Right lobe of liver (tissue), 6 donors: ENCODE measurements at regions not wholly inside any gene's neighbourhood (a gene's known extent, or its start where the extent isn't known, plus 50 kb on each side); places are given as distances from the start of the nearest gene placed in this dataset.

Experiments used
- ATAC-seq, 4 donors: fragments of 200-7000 bp; cut with Tn5 transposase; one replicate each; pipeline ENCODE4 v1.9.1; 2020; ENCODE audit warnings: mild to moderate bottlenecking in 4 of 4, moderate library complexity in 4 of 4
- DNase-seq, 3 donors: peaks; one replicate each; pipeline ENCODE4 v3.0.0-alpha.2; 2020
- H3K27ac ChIP-seq, 3 donors: fragments of 200-600 bp; one replicate each; pipeline ENCODE4 v1.8.0; 2022
- H3K27me3 ChIP-seq, 2 donors: fragments of 200-600 bp; one replicate each; pipeline ENCODE4 v1.8.0; 2022
- H3K36me3 ChIP-seq, 4 donors: fragments of 200-600 bp; sonication (generic) in 1 of 4; one replicate each; pipeline versions ENCODE4 v1.5.1 to v1.8.0; 2017 to 2022; ENCODE audit warnings: control low read depth in 1 of 4
- H3K4me1 ChIP-seq, 4 donors: fragments of 200-600 bp; sonication (generic) in 1 of 4; one replicate each; pipeline versions ENCODE4 v1.5.1 to v1.8.0; 2017 to 2022; ENCODE audit warnings: control low read depth in 1 of 4
- H3K4me3 ChIP-seq, 3 donors: fragments of 200-600 bp; one replicate each; pipeline ENCODE4 v1.8.0; 2022
- H3K9me3 ChIP-seq, 4 donors: fragments of 200-600 bp; sonication (generic) in 1 of 4; one replicate each; pipeline versions ENCODE4 v1.5.1 to v1.8.0; 2017 to 2022; ENCODE audit warnings: control low read depth in 1 of 4
- CTCF ChIP-seq, 4 donors: fragments of 200-600 bp in 3 of 4; fragments of 450-650 bp in 1 of 4; IDR thresholded peaks; one replicate each; pipeline versions ENCODE4 v1.5.1 to v1.8.0; 2016 to 2022; ENCODE audit warnings: antibody characterized with exemption in 4 of 4, mild to moderate bottlenecking in 2 of 4
- POLR2A ChIP-seq: fragments of 450-650 bp; IDR thresholded peaks from one replicate; pipeline ENCODE4 v1.6.1; 2017; ENCODE audit warnings: antibody characterized with exemption, mild to moderate bottlenecking
- WGBS: methylation state at CpG from one replicate; pipeline ENCODE4 v1.1.6; 2018; ENCODE audit warnings: low coverage, low lambda C conversion rate; ENCODE audit not compliant: insufficient coverage; ENCODE audit errors: missing lambda C conversion rate; 5-methylcytosine and 5-hydroxymethylcytosine counted together
- intact Hi-C, 2 donors: fragments of 100-400 bp; cut with DNase I; formaldehyde crosslinking; loops; one replicate each; pipeline versions ENCODE4 v1.11.2 to v1.14.1; 2022
- donor health status: DM: no; HTN: yes; CAD: no.
- donor health status: DM: no; HTN: no; CAD: no.
- donor health status: DM: no; HTN: no; CAD: no.
- donor health status: DM: no; HTN: yes; CAD: no.
- donor health status: DM: no; HTN: yes; CAD: no.

GRCh38 chr5:2147504-2148311 lies 265.0 kb upstream of the IRX4 start:
- Histone ChIP-seq H3K27ac (no peak overlapping the region), H3K9me3 (no peaks in the 10 kb centered on the region), H3K4me3 (no peak overlapping the region), H3K27me3 (no peaks in the 10 kb centered on the region), H3K36me3 (no peaks in the 10 kb centered on the region), H3K4me1 (no peaks in the 10 kb centered on the region)
- ATAC-seq (no peak), DNase-seq (no peak)
- WGBS = 64% methylated on average over 6 of the region's 13 CpGs
- TF ChIP-seq CTCF (IDR thresholded peaks at IDR 0.05) = no peak
- no peak for TF ChIP-seq POLR2A
- intact Hi-C loops = no loop called here

GRCh38 chr5:2143646-2144353 lies 261.1 kb upstream of the IRX4 start:
- H3K4me1 ChIP-seq = no peaks in the 10 kb centered on the region
- no peak overlapping the region for H3K27ac ChIP-seq
- no peaks in the 10 kb centered on the region for H3K27me3 ChIP-seq
- no peak overlapping the region for H3K4me3 ChIP-seq
- ATAC-seq (no peak), DNase-seq (no peak)
- intact Hi-C loops = no loop called here
- no peaks in the 10 kb centered on the region for H3K36me3 ChIP-seq
- H3K9me3 ChIP-seq = no peaks in the 10 kb centered on the region
- TF ChIP-seq CTCF (IDR thresholded peaks at IDR 0.05) (no peak), POLR2A (no peak)
- WGBS = 40% methylated on average over 7 of the region's 12 CpGs

- ATAC-seq (no peak), DNase-seq (no peak)
- no peak overlapping the region for H3K4me3 ChIP-seq
- no peaks in the 10 kb centered on the region for H3K9me3 ChIP-seq
- 74% methylated on average over 8 of the region's 11 CpGs for WGBS
- intact Hi-C loops = no loop called here
- no peak for TF ChIP-seq POLR2A
- no peak for TF ChIP-seq CTCF (IDR thresholded peaks at IDR 0.05)
- no peak overlapping the region for H3K27ac ChIP-seq
- H3K27me3 ChIP-seq = no peaks in the 10 kb centered on the region
- H3K4me1 ChIP-seq = no peaks in the 10 kb centered on the region
- H3K36me3 ChIP-seq = no peaks in the 10 kb centered on the region
Observed at GRCh38 chr5:2143088-2143487, 260.4 kb upstream of the IRX4 start.

GRCh38 chr5:2142456-2142954 lies 259.8 kb upstream of the IRX4 start:
- Histone ChIP-seq H3K36me3 (no peaks in the 10 kb centered on the region), H3K9me3 (no peaks in the 10 kb centered on the region), H3K27me3 (no peaks in the 10 kb centered on the region), H3K27ac (no peak overlapping the region), H3K4me3 (no peak overlapping the region), H3K4me1 (no peaks in the 10 kb centered on the region)
- WGBS = 42% methylated on average over 9 of the region's 13 CpGs
- DNase-seq (no peak), ATAC-seq (peak in 1 of 4 donors; percentile 37)
- intact Hi-C loops = no loop called here
- TF ChIP-seq CTCF (IDR thresholded peaks at IDR 0.05) (no peak), POLR2A (no peak)
